ENCODE measurements at regions not wholly inside any gene's neighbourhood (a gene's known extent, or its start where the extent isn't known, plus 50 kb on each side); places are given as distances from the start of the nearest gene placed in this dataset.

DNA sequence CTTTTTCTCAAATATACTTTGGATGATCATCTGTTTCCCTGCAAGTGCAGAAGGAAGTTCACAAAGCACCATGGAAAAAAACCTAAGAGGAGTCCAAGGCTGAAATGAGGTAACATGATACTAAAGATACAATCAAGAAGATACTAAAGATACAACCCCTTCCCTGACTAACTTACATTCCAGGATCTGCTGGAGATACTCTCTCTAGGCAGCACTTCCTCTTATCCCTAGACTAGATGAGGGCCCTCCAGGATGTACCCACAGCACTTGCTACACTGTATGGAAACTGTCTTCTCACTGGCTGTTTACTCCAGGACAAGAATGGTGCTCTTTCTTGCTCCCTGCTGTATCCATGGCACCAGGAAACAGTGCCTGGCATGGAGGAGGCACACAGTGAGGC is 116.4 kb upstream of the NFE2L3 start:
- DNase-seq (ENCODE audit: low read depth, low spot score), result no peak
- ChIA-PET CTCF (no interaction called here), POLR2A (no interaction called here)
- no peak overlapping the region for H3K4me3 ChIP-seq (ENCODE audit: low read depth, low read length)
- TF ChIP-seq, protein P1, sequence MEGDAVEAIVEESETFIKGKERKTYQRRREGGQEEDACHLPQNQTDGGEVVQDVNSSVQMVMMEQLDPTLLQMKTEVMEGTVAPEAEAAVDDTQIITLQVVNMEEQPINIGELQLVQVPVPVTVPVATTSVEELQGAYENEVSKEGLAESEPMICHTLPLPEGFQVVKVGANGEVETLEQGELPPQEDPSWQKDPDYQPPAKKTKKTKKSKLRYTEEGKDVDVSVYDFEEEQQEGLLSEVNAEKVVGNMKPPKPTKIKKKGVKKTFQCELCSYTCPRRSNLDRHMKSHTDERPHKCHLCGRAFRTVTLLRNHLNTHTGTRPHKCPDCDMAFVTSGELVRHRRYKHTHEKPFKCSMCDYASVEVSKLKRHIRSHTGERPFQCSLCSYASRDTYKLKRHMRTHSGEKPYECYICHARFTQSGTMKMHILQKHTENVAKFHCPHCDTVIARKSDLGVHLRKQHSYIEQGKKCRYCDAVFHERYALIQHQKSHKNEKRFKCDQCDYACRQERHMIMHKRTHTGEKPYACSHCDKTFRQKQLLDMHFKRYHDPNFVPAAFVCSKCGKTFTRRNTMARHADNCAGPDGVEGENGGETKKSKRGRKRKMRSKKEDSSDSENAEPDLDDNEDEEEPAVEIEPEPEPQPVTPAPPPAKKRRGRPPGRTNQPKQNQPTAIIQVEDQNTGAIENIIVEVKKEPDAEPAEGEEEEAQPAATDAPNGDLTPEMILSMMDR (IDR thresholded peaks at IDR 0.05; ENCODE audit: insufficient read depth, low read length, missing control alignments), result no peak

DNA sequence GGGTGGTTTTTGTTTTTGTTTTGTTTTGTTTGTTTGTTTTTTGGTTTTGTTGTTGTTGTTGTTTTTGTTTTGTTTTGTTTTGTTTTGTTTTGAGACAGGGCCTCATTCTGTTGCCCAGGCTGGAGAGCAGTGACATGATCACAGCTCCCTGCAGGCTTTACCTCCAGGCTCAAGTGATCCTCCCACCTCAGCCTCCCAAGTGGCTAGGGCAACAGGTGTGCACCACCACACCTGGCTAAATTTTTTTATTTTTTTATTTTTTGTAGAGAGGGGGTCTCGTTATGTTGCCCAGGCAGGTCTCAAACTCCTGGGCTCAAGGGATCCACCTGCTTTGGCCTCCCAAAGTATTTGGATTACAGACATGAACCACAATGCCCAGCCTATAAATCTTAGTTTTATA is 115.9 kb upstream of the NFE2L3 start:
- no peak for DNase-seq (ENCODE audit: low read depth, low spot score)
- H3K4me3 ChIP-seq (ENCODE audit: low read depth, low read length), result no peak overlapping the region
- TF ChIP-seq, protein P1 (IDR thresholded peaks at IDR 0.05; ENCODE audit: insufficient read depth, low read length, missing control alignments), result no peak
- CTCF ChIA-PET, result no interaction called here
- POLR2A ChIA-PET, result no interaction called here

DNA sequence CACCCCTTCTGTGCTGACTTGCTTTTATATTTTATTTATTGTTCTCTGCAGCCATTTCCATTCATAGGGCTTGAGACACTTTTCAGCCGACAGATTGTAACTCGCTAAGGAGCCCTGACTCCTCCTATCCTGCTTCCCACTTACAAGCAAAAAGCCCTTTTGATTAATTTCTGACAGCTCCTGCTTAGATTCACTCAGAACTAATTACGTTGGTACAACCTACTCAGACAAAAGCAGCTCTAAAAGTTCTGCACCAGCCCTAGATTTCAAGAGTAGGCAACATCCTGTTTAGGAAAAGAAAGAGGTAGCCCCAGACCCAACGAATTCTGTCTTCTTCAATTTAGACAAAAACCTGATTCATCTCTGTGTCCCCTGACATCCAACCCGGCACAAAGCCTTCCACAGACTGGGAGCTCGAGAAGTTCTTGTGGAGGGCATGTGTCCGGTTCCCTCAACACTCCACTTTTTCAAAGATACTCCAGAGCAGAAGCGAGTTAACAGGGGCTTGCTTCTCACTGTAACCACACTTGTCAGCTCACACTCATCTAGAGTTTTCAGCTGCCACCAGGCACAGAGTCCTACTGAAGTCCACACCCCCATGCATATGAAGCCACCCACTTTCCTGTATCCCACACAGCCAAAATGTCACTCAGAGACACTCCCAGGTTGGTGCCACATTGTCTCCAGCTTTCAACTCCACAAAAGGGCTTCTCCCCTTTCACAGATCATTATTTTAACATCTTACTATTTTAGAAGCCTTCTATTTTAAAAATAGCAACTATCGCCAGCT is 113.6 kb upstream of the NFE2L3 start:
- no peak for DNase-seq (ENCODE audit: low read depth, low spot score)
- TF ChIP-seq, protein P1 (IDR thresholded peaks at IDR 0.05; ENCODE audit: insufficient read depth, low read length, missing control alignments), result no peak
- H3K4me3 ChIP-seq (ENCODE audit: low read depth, low read length), result no peak overlapping the region
- ChIA-PET CTCF (interaction anchor here (1.4 kb wide), 1 partner anchor 331 kb away, joined by 3 read pairs; no protein-coding TSS in a partner anchor), POLR2A (no interaction called here)

DNA sequence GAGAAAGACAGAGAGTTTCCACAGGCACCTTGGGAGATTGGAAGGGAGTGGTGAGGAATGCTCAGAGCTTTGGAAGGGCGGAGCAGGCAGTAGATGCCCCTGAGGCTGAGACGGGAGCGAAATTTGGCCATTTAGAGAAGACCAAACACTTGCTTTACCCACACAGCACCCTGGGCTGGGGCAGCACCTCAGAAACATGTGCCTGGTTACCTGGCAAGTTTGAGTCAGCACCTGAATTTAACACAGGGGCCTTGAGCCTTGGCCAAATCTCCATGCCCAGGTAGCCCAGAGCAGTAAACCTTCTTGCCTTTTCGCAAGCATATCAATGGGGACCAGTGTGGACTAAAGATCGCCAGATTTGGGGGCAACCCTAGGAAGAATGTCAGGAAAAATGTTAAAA is 111.9 kb upstream of the NFE2L3 start:
- POLR2A ChIA-PET, result no interaction called here
- CTCF ChIA-PET, result interaction anchor here (1.3 kb wide), 1 partner anchor 329 kb away, joined by 3 read pairs; no protein-coding TSS in a partner anchor
- TF ChIP-seq, protein P1 (IDR thresholded peaks at IDR 0.05; ENCODE audit: insufficient read depth, low read length, missing control alignments), result no peak

DNA sequence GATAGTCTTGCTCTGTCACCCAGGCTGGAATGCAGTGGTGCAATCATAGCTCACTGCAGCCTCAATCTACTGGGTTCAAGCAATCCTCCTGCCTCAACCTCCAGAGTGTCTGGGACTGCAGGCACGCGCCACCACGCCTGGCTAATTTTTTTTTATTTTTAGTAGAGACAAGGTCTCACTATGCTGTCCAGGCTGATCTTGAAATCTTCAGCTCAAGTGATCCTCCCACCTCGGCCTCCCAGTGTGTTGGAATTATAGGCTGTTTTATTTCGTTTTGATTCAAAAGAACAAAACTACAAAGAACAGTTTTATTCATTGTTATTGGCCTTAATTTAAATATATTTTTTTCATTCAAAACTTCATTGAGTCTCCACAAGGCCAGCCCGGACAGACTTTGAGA is 109.8 kb upstream of the NFE2L3 start:
- TF ChIP-seq, protein P1 (IDR thresholded peaks at IDR 0.05; ENCODE audit: insufficient read depth, low read length, missing control alignments), result no peak
- no peak overlapping the region for H3K4me3 ChIP-seq (ENCODE audit: low read depth, low read length)
- POLR2A ChIA-PET, result no interaction called here
- no peak for DNase-seq (ENCODE audit: low read depth, low spot score)
- CTCF ChIA-PET, result no interaction called here

More for the DNA sequence above, 111.9 kb upstream of the NFE2L3 start:
- no peak overlapping the region for H3K4me3 ChIP-seq (ENCODE audit: low read depth, low read length)
- DNase-seq (ENCODE audit: low read depth, low spot score), result no peak

DNA sequence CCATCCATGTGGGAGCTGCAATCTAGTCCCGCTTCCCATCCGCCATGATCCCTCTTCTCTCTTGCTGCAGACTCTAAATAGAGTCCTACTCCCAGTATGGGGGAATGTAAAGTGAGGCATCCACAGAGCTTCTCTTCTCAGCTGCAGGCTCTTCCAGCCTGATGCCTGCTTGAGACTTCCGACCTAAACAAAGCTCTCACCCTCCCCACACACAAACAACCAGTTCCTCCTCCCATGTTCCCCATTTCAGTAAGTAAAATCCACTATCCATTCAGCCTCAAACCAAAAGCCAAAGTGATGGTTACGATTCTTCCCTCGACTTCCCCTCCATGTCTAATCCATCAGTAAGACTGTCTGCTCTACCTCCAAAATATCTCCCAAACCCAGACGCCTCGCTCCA is 108.2 kb upstream of the NFE2L3 start:
- no peak for DNase-seq (ENCODE audit: low read depth, low spot score)
- POLR2A ChIA-PET, result no interaction called here
- no peak overlapping the region for H3K4me3 ChIP-seq (ENCODE audit: low read depth, low read length)
- TF ChIP-seq, protein P1 (IDR thresholded peaks at IDR 0.05; ENCODE audit: insufficient read depth, low read length, missing control alignments), result no peak
- CTCF ChIA-PET, result no interaction called here

Data from AG04449 (cell line).